GM19240 (cell line): ENCODE measurements at regions not wholly inside any gene's neighbourhood (a gene's known extent, or its start where the extent isn't known, plus 50 kb on each side); places are given as distances from the start of the nearest gene placed in this dataset.
"Not testable (repeated sequence)": the region's sequence is repeated elsewhere in the genome, so short reads cannot be mapped to it uniquely, and the experiment has no call there.

Source experiments
- DNase-seq: peaks from one replicate; pipeline ENCODE4 v3.0.0; 2011; ENCODE audit warnings: low spot score; ENCODE audit not compliant: insufficient read length

GRCh38 chr14:22304326-22304725 lies 284.7 kb downstream of the DAD1 start:
- DNase-seq, result no peak

DNA sequence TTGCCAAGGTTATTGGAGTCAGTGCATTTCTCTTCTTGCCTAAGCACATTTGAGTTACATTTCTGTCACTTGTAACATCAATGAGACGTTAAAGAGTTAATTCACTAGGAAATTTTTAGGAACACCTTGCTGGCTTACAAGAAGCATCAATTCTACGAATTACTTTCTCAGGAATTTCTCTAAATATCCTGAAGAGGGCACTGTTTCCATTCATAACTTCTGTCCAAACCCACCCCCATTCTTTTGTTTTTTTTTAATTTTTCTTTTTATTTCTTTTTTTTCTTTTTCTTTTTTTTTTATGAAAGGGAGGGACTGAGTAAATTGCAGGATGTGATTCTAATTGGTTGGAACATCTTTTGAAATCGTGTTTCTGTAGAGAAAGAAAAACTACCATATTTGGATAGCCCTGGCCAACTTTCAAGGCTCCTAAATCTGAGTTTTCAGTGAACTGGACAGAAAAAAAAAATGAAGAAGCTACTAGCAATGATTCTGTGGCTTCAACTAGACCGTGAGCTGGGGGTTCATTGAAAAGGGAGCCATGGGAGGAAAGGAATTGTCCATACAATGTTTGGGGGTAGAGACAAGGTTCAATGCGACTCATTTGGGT lies 285.3 kb downstream of the DAD1 start:
- no peak for DNase-seq

DNA sequence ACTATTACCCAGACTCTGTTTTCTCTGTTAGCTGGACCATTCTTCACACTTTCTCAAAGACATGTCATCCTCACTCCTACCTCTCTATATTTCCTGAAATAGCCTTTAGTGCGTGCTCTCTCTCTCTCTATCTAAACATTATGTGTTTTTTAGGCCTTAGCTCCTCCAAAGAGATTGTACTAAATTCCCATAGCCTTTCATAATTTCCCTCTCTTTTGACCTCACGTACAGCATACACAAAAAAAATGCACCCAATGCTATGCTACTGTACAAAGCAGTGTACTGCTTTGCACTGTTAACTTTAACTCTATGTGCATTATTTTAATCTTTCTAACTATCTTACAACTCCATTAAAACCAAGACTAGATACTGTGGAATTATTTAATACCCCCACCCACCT lies 288.4 kb downstream of the DAD1 start:
- no peak for DNase-seq

GRCh38 chr14:22297376-22297775 lies 291.6 kb downstream of the DAD1 start:
- no peak for DNase-seq

DNA sequence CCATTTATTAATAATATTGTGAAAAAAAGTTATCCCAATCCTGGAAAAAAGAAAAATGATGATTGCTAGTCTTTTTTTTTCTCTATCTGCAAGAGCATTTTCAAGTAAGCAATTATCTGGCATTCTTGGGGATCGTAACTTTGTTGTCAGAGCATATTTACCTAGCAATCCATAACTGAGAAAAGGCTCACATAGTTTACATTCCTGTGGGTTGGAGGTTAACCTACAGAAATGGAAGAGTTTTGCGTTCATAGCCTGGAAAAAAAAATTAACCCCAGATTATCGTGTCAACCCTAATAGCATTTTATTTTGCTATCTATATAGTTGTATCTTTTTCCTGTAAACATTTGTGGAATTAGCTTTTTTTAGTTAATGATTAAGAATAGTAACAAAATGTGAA lies 292.3 kb downstream of the DAD1 start:
- no peak for DNase-seq

GRCh38 chr14:22296088-22296487 lies 292.9 kb downstream of the DAD1 start:
- DNase-seq, result no peak

DNA sequence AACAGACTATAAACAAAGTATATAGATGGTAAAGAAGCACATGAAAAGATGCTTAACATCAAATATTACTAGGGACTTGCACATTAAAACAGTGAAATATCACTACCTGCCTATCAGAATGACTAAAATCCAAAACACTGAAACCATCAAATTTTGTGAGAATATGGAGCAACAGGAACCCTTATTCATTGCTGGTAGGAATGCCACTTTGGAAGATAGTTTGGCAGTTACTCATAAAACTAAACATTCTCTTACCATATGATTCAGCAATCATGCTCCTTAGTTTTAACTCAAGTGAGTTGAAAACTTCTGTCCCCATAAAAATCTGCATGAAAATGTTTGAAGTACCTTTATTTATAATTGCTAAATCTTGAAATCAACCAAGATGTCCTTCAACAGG lies 297.6 kb downstream of the DAD1 start:
- DNase-seq, result no peak

- no peak for DNase-seq
Observed at GRCh38 chr14:22289570-22289969, 299.5 kb downstream of the DAD1 start.

- no peak for DNase-seq
Observed at GRCh38 chr14:22285991-22286390, 303.0 kb downstream of the DAD1 start.

DNA sequence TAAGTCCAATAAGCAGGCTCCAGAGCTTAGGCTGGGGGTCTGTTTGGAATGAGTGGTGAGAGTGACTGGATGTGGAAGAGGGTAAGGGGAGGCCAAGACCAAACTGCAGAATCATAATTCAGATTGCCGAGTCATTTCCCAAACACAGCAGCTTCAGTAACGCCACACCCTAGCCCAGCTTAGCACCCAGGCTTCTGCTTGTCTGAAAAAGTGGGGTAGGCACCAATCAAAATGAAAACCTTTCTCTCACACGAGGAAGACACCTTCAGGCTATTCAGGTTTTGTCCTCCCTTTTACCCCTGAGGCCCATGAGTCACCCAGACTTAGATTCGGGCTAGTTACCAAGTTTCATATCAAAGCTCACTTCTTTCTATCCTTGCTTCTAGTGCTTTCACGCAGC lies 306.1 kb downstream of the DAD1 start:
- DNase-seq, result no peak

DNA sequence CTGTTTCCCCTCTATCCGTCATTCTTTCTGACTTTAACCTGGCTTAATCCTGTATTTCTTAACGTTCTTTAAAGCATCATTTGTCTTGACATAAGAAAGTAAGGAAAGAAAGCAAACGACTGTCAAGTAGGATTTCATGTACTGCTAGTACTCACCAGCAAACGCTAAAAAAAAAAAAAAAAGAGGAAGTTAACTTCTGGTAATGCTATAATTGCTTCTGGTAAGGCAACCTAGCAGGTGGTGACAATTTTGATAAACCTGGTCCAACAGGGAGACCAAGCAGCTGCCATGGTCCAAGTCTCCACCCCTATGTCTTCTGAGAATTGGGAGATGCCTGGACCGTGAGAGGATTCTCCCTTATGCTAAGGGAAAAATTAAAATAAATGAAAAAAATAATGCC lies 306.6 kb downstream of the DAD1 start:
- no peak for DNase-seq

DNA sequence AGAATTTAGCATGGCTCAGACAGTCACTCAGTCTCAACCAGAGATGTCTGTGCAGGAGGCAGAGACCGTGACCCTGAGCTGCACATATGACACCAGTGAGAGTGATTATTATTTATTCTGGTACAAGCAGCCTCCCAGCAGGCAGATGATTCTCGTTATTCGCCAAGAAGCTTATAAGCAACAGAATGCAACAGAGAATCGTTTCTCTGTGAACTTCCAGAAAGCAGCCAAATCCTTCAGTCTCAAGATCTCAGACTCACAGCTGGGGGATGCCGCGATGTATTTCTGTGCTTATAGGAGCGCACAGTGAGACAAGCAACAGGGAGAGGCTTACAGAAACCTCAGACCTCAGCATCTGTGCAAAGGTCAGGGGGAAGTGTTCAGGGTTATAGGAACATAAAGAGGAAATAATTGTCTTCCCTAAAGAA lies 307.6 kb downstream of the DAD1 start:
- not testable (repeated sequence) for DNase-seq

- no peak for DNase-seq
Observed at GRCh38 chr14:22280497-22281316, 308.3 kb downstream of the DAD1 start.

DNA sequence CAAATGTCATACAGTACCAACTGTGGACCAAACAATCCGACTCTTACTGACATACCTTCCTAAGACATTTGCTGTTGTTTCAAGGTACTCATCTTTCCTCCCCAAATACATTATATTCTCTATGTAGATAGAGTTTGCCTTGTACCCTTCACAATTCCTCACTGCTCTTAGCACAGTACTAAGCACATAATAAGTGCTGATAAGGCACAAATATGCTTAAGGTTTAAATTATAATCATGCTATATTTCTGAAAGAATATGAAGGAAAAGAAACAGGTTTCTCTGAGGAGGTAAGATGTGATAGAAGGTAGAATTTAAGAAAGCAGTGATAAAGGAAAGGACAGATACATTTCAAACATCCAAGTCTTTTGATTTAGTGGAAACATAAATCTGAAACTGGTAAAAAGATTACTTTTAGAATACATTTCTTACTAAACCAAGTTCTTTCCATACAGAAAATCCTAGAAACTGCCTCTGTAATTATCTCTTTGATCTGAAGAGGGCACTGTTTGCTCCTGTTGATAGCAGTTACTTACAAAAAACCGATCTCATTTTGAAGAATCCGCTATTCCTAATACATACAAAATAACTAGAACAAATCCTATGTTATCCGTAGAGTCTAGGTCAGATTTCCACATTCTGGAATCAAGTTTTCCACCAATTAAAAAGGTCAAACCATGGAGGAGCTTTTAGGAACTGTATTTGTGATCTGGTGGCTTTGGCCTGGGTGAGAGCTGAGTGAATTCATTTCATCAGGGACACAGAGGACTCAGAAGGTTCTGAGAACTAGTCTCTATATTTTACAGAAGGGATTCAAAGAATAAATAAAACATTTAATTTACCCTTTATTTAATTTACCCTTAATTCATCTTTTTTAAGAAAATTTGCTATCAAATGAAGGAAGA lies 311.9 kb downstream of the DAD1 start:
- no peak for DNase-seq

DNA sequence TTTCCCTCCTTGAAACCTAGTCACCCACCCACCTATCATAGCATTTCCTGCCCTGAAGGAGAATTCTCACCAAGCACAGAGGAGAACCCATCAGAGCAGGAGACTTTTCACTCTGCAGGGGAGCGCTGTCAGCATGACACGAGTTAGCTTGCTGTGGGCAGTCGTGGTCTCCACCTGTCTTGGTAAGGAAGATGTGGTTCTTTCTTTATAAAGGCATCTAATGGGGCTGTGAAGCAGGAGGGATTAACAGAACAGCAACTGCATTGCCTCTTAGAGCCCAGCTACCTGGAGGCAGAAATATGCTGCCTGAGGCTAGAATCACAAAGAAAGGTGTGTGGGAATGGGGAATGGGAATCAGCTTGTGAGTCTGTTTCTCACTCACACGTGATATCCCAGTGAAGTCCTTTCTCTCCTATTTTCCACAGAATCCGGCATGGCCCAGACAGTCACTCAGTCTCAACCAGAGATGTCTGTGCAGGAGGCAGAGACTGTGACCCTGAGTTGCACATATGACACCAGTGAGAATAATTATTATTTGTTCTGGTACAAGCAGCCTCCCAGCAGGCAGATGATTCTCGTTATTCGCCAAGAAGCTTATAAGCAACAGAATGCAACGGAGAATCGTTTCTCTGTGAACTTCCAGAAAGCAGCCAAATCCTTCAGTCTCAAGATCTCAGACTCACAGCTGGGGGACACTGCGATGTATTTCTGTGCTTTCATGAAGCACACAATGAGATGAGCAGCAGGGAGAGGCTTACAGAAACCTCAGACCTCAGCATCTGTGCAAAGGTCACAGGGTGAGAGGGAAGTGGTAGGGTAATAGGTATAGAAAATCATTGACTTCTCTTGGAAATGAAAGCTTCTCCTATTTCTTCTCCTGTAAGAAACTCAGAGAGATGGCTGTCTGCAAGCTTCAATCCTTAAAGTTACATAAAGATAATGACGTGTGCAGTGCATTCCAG lies 316.9 kb downstream of the DAD1 start:
- no peak for DNase-seq

DNA sequence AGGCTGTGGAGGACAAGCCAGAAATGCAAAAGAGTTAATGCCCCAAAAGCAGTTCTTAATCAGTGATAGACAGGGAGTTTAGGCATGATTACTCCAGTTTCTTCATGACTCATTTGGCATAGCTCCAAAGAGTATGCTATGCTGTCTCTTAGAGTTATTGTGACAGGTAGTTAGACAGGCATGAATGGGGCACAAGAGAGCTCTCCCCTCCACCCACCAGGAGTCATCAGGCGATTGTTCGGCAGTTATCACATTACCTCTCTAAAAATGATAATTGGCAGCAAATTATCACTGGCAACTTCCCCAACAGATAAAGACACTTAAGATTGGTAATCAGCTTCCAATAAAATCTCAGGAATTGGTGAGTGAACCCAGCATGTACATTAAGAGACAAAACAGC lies 320.1 kb downstream of the DAD1 start:
- no peak for DNase-seq

- DNase-seq, result no peak
Observed at GRCh38 chr14:22266683-22267082, 322.3 kb downstream of the DAD1 start.

DNA sequence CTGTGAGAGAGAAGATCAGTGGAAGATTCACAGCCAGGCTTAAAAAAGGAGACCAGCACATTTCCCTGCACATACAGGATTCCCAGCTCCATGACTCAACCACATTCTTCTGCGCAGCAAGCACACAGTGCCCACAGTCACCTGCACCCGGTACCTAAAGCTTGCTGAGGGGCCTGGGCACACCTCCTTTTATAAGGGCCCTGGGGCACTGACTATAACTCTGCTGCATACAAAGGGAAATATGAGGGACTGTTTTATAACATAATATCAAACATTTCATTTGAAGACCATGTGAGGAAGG lies 322.9 kb downstream of the DAD1 start:
- DNase-seq, result no peak

GRCh38 chr14:22265319-22266141 lies 323.5 kb downstream of the DAD1 start:
- no peak for DNase-seq

GRCh38 chr14:22264759-22265158 lies 324.3 kb downstream of the DAD1 start:
- no peak for DNase-seq
